GM18508 (cell line): ENCODE measurements at regions not wholly inside any gene's neighbourhood (a gene's known extent, or its start where the extent isn't known, plus 50 kb on each side); places are given as distances from the start of the nearest gene placed in this dataset.

Source experiments
- ATAC-seq: cut with Tn5 transposase; IDR thresholded peaks from one replicate; pipeline ENCODE4 v1.9.1; 2021; ENCODE audit warnings: moderate number of reproducible peaks; ENCODE audit not compliant: insufficient read depth, unreplicated experiment

GRCh38 chr3:43210049-43211027, 76.0 kb upstream of the SNRK start:
- no peak for ATAC-seq

- ATAC-seq, result no peak
These were observed 78.7 kb upstream of the SNRK start for GRCh38 chr3:43207628-43208085.

- ATAC-seq, result no peak
These were observed 79.7 kb upstream of the SNRK start for GRCh38 chr3:43206632-43207031.

- ATAC-seq, result no peak
These were observed 80.2 kb upstream of the SNRK start for GRCh38 chr3:43206105-43206504.

- no peak for ATAC-seq
These were observed 83.3 kb upstream of the SNRK start for GRCh38 chr3:43203022-43203421.

- ATAC-seq, result no peak
These were observed 84.8 kb upstream of the SNRK start for GRCh38 chr3:43201581-43201980.

GRCh38 chr3:43199645-43200306, 86.6 kb upstream of the SNRK start:
- no peak for ATAC-seq

GRCh38 chr3:43198791-43199644, 87.3 kb upstream of the SNRK start:
- ATAC-seq, result no peak

- no peak for ATAC-seq
These were observed 88.0 kb upstream of the SNRK start for GRCh38 chr3:43198301-43198700.

- no peak for ATAC-seq
These were observed 89.2 kb upstream of the SNRK start for GRCh38 chr3:43197181-43197580.

GRCh38 chr3:43196721-43197120, 89.6 kb upstream of the SNRK start:
- no peak for ATAC-seq

GRCh38 chr3:43195115-43195498, 89.2 kb upstream of the POMGNT2 start:
- ATAC-seq, result no peak

GRCh38 chr3:43194490-43195114, 88.7 kb upstream of the POMGNT2 start:
- ATAC-seq, result no peak

GRCh38 chr3:43194069-43194468, 88.2 kb upstream of the POMGNT2 start:
- no peak for ATAC-seq

GRCh38 chr3:43192028-43192427, 86.1 kb upstream of the POMGNT2 start:
- no peak for ATAC-seq

GRCh38 chr3:43191116-43191515, 85.2 kb upstream of the POMGNT2 start:
- no peak for ATAC-seq

- no peak for ATAC-seq
These were observed 84.8 kb upstream of the POMGNT2 start for GRCh38 chr3:43190670-43191069.

GRCh38 chr3:43187836-43188479, 82.1 kb upstream of the POMGNT2 start:
- ATAC-seq, result no peak

GRCh38 chr3:43185983-43186314, 80.1 kb upstream of the POMGNT2 start:
- ATAC-seq, result no peak
